Smooth muscle cell (in vitro differentiated cells): ENCODE measurements at regions not wholly inside any gene's neighbourhood (a gene's known extent, or its start where the extent isn't known, plus 50 kb on each side); places are given as distances from the start of the nearest gene placed in this dataset.

Experiments used
- DNase-seq: peaks from one replicate; lab custom pipeline; 2025; ENCODE audit not compliant: unreplicated experiment; lab: John Stamatoyannopoulos, UW
- H2AFZ ChIP-seq: fragments of 200-600 bp; sonication (generic); 2 replicates; pipeline ENCODE4 v1.6.0; 2016; ENCODE audit warnings: antibody characterized with exemption, low read depth, mild to moderate bottlenecking
- H3F3A ChIP-seq: fragments of 200-600 bp; sonication (generic); 2 replicates; pipeline ENCODE4 v1.6.0; 2017; ENCODE audit warnings: antibody characterized with exemption, low read depth
- H3K27ac ChIP-seq: fragments of 200-600 bp; sonication (generic); 2 replicates; pipeline ENCODE4 v1.5.1; 2016; ENCODE audit warnings: low read depth, mild to moderate bottlenecking
- H3K27me3 ChIP-seq: fragments of 200-600 bp; sonication (generic); 2 replicates; pipeline ENCODE4 v1.6.1; 2016; ENCODE audit warnings: low read depth, mild to moderate bottlenecking
- H3K36me3 ChIP-seq: fragments of 200-600 bp; sonication (generic); 2 replicates; pipeline ENCODE4 v1.5.1; 2016; ENCODE audit warnings: low read depth
- H3K4me1 ChIP-seq: fragments of 200-600 bp; sonication (generic); 2 replicates; pipeline ENCODE4 v1.5.1; 2016; ENCODE audit warnings: low read depth
- H3K4me2 ChIP-seq: fragments of 200-600 bp; sonication (generic); 2 replicates; pipeline ENCODE4 v1.6.0; 2016; ENCODE audit warnings: mild to moderate bottlenecking
- H3K4me3 ChIP-seq: fragments of 200-600 bp; sonication (generic); 2 replicates; pipeline ENCODE4 v1.5.1; 2016; ENCODE audit warnings: mild to moderate bottlenecking
- H3K79me2 ChIP-seq: fragments of 200-600 bp; sonication (generic); 2 replicates; pipeline ENCODE4 v1.6.0; 2016; ENCODE audit warnings: low read depth, mild to moderate bottlenecking
- H3K9ac ChIP-seq: fragments of 200-600 bp; sonication (generic); 2 replicates; pipeline ENCODE4 v1.6.0; 2016; ENCODE audit warnings: low read depth
- H3K9me3 ChIP-seq: fragments of 200-600 bp; sonication (generic); replicated peaks from 2 replicates; pipeline ENCODE4 v1.5.1; 2016; ENCODE audit warnings: low read depth
- H4K20me1 ChIP-seq: fragments of 200-600 bp; sonication (generic); 2 replicates; pipeline ENCODE4 v1.6.0; 2016; ENCODE audit warnings: low read depth
- WGBS: methylation state at CpG from one replicate; pipeline ENCODE4 v1.1.7; 2016; ENCODE audit warnings: low lambda C conversion rate; 5-methylcytosine and 5-hydroxymethylcytosine counted together
- TF ChIP-seq, protein P1 (sequence below): fragments of 200-600 bp; sonication (generic); IDR thresholded peaks from 2 replicates; pipeline ENCODE4 v1.5.1; 2017; ENCODE audit warnings: borderline replicate concordance, mild to moderate bottlenecking, antibody characterized with exemption; ENCODE audit not compliant: insufficient read depth, poor library complexity, severe bottlenecking

DNA sequence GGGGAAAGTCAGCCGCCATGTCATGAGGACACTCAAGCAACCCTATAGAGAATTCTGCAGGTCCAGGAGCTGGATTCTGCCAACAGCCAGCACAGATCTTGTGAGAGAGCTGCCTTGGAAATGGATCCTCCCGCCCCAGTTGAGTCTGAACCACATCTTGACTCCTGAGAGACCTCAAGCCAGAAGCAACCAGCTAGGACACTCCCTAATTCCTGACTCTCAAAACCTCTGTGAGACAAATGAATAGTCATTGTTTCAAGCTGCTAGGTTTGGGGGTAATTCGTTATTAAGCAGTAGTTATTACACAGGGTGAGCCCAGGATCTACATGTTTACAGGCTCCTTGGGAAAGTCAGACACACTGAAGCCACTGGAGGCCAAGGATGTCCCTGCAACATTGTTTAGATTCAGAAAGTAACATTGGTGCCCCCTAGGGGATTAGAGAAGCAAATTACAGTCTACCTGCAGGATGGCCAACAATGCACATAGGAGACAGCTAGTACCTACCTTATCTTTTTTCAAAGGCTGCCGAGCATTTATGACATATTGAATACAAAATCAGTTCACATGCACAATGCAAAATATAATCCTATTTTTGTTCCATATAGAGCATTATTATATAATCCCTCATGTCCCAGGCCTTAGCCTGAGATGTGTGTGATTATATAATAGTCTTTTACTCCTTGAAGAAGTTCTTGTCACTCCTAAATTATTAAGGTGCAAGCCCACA, 57.9 kb upstream of the FICD start:
- Histone ChIP-seq H3K4me3 (no peak overlapping the region), H2AFZ (peak overlapping the region; percentile 36), H4K20me1 (no peaks in the 10 kb centered on the region), H3K4me2 (no peak overlapping the region), H3K27me3 (peaks cover 5% of the 10 kb centered on the region), H3K4me1 (peaks cover 5% of the 10 kb centered on the region), H3K9ac (no peak overlapping the region), H3F3A (no peaks in the 10 kb centered on the region), H3K36me3 (no peaks in the 10 kb centered on the region), H3K79me2 (no peaks in the 10 kb centered on the region), H3K9me3 (no peaks in the 10 kb centered on the region), H3K27ac (peak overlapping the region; percentile 19)
- TF ChIP-seq, protein P1, sequence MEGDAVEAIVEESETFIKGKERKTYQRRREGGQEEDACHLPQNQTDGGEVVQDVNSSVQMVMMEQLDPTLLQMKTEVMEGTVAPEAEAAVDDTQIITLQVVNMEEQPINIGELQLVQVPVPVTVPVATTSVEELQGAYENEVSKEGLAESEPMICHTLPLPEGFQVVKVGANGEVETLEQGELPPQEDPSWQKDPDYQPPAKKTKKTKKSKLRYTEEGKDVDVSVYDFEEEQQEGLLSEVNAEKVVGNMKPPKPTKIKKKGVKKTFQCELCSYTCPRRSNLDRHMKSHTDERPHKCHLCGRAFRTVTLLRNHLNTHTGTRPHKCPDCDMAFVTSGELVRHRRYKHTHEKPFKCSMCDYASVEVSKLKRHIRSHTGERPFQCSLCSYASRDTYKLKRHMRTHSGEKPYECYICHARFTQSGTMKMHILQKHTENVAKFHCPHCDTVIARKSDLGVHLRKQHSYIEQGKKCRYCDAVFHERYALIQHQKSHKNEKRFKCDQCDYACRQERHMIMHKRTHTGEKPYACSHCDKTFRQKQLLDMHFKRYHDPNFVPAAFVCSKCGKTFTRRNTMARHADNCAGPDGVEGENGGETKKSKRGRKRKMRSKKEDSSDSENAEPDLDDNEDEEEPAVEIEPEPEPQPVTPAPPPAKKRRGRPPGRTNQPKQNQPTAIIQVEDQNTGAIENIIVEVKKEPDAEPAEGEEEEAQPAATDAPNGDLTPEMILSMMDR: peak; percentile 60
- DNase-seq: no peak
- 48% methylated on average over 4 of the region's 4 CpGs for WGBS

DNA sequence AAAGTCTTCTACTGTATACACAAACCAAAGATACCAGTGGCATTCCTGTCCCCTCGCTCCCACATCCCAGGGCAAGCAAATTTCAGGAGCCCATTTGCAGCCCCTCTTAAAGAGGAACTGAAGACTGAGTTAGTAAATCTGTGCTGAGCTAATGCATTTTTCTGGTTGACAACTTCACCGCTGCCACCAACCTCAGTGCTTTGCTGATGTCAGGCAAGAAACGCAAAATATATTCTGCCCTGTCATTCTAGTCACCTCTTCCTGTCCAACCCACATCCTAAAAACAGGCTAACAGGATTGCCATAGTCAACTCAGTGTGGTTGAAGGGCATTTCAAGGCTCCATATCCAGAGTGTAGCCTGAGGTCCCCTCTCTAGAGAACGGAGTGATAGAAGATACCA, 59.4 kb upstream of the FICD start:
- no peak for DNase-seq
- TF ChIP-seq, protein P1: no peak
- H3K9me3 ChIP-seq: no peaks in the 10 kb centered on the region
- no peak overlapping the region for H3K9ac ChIP-seq
- no peaks in the 10 kb centered on the region for H4K20me1 ChIP-seq
- WGBS: 54% methylated on average over 4 of the region's 4 CpGs
- H3K79me2 ChIP-seq: no peaks in the 10 kb centered on the region
- peaks cover 5% of the 10 kb centered on the region for H3K4me1 ChIP-seq
- H2AFZ ChIP-seq: peak overlapping the region; percentile 57
- H3K4me2 ChIP-seq: peak overlapping the region; percentile 15
- peak overlapping the region; percentile 12 for H3K27ac ChIP-seq
- H3K27me3 ChIP-seq: no peaks in the 10 kb centered on the region
- H3F3A ChIP-seq: no peaks in the 10 kb centered on the region
- H3K36me3 ChIP-seq: no peaks in the 10 kb centered on the region
- H3K4me3 ChIP-seq: no peak overlapping the region

DNA sequence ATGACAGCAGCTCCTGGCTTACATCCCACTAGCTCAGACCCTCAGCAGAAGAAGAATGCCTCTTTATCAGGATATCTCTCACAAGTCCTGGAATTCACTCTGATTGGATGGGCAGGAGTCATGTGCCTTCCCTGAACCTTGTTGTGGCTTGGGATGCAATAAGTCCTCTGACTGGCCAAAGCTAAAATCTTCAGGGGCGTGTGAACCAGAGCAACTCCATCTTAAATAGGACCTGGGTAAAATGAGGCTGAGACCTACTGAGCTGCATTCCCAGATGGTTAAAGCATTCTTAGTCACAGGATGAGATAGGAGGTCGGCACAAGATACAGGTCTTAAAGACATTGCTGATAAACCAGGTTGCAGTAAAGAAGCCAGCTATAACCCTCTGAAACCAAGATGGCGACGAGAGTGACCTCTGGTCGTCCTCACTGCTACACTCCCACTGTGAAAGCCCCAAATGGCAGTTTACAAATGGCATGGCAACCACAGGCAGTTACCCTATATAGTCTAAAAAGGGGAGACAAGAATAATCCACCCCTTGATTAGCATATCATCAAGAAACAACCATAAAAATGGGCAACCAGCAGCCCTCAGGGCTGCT, 60.4 kb upstream of the FICD start:
- Histone ChIP-seq H3K4me2 (no peak overlapping the region), H4K20me1 (no peaks in the 10 kb centered on the region)
- WGBS: 78% methylated on average over 5 of the region's 5 CpGs

More for the DNA sequence above, 60.4 kb upstream of the FICD start:
- no peak overlapping the region for H3K9ac ChIP-seq
- no peaks in the 10 kb centered on the region for H3K27me3 ChIP-seq
- TF ChIP-seq, protein P1: no peak
- H3F3A ChIP-seq: no peaks in the 10 kb centered on the region
- no peaks in the 10 kb centered on the region for H3K9me3 ChIP-seq
- no peaks in the 10 kb centered on the region for H3K36me3 ChIP-seq
- peaks cover 5% of the 10 kb centered on the region for H3K4me1 ChIP-seq
- no peak overlapping the region for H3K4me3 ChIP-seq
- H3K27ac ChIP-seq: no peak overlapping the region
- H3K79me2 ChIP-seq: no peaks in the 10 kb centered on the region
- no peak for DNase-seq
- no peak overlapping the region for H2AFZ ChIP-seq
